Liver (tissue), 8 donors: ENCODE measurements at regions not wholly inside any gene's neighbourhood (a gene's known extent, or its start where the extent isn't known, plus 50 kb on each side); places are given as distances from the start of the nearest gene placed in this dataset.
"Not testable (repeated sequence)": the region's sequence is repeated elsewhere in the genome, so short reads cannot be mapped to it uniquely, and the experiment has no call there.

Experiments
- DNase-seq: peaks from one replicate; pipeline ENCODE4 v3.0.0-alpha.2; 2017; ENCODE audit warnings: low spot score
- H3K27ac ChIP-seq, 2 donors: one replicate each; pipeline ENCODE4 v1.7.0; 2013; ENCODE audit warnings: inconsistent platforms in 2 of 2, low read length in 2 of 2, control low read depth in 1 of 2, low read depth in 1 of 2, mild to moderate bottlenecking in 1 of 2
- H3K27me3 ChIP-seq, 4 donors: one replicate each; pipeline versions ENCODE4 v1.6.1 to v1.7.0; 2013; ENCODE audit warnings: low read length in 3 of 4, inconsistent platforms in 1 of 4, mild to moderate bottlenecking in 1 of 4, moderate library complexity in 1 of 4; ENCODE audit not compliant: control insufficient read depth in 4 of 4, insufficient read depth in 4 of 4
- H3K36me3 ChIP-seq, 4 donors: one replicate each; pipeline versions ENCODE4 v1.6.1 to v1.7.0; 2013; ENCODE audit warnings: low read length in 3 of 4, mild to moderate bottlenecking in 3 of 4, low read depth in 1 of 4, moderate library complexity in 1 of 4; ENCODE audit not compliant: control insufficient read depth in 4 of 4, insufficient read depth in 3 of 4
- H3K4me1 ChIP-seq, 4 donors: one replicate each; pipeline versions ENCODE4 v1.6.1 to v1.7.0; 2013; ENCODE audit warnings: low read length in 3 of 4, mild to moderate bottlenecking in 3 of 4, moderate library complexity in 1 of 4; ENCODE audit not compliant: control insufficient read depth in 4 of 4, insufficient read depth in 4 of 4
- H3K4me3 ChIP-seq, 3 donors: one replicate each; pipeline versions ENCODE4 v1.6.1 to v1.7.0; 2013; ENCODE audit warnings: low read length in 3 of 3, control low read depth in 1 of 3, low read depth in 1 of 3, mild to moderate bottlenecking in 1 of 3
- H3K9ac ChIP-seq, 2 donors: one replicate each; pipeline ENCODE4 v1.7.0; 2013; ENCODE audit warnings: low read length in 2 of 2, mild to moderate bottlenecking in 2 of 2, moderate library complexity in 2 of 2, control low read depth in 1 of 2, low read depth in 1 of 2
- H3K9me3 ChIP-seq, 4 donors: one replicate each; pipeline versions ENCODE4 v1.6.1 to v1.7.0; 2013; ENCODE audit warnings: low read length in 3 of 4; ENCODE audit not compliant: control insufficient read depth in 4 of 4
- CTCF ChIP-seq: fragments of 150-350 bp; IDR thresholded peaks from 2 replicates; pipeline ENCODE4 v1.5.1; 2017; ENCODE audit warnings: improper control_type of control experiment, low read depth, low read length; ENCODE audit not compliant: missing input control
- EGR1 ChIP-seq, 2 donors: IDR thresholded peaks; 2 replicates each; pipeline ENCODE4 v1.6.1; 2016 to 2018; ENCODE audit warnings: antibody characterized with exemption in 2 of 2, low read depth in 2 of 2
- FOXA1 ChIP-seq: IDR thresholded peaks from 2 replicates; pipeline ENCODE4 v1.6.1; 2016; ENCODE audit warnings: antibody characterized with exemption
- FOXA2 ChIP-seq: IDR thresholded peaks from 2 replicates; pipeline ENCODE4 v1.6.1; 2016; ENCODE audit warnings: antibody characterized with exemption
- GABPA ChIP-seq, 2 donors: IDR thresholded peaks in 1 of 2; conservative IDR thresholded peaks in 1 of 2; 2 replicates each; pipeline ENCODE4 v1.6.1; 2016; ENCODE audit warnings: antibody characterized with exemption in 2 of 2, mild to moderate bottlenecking in 1 of 2, moderate library complexity in 1 of 2
- HNF4A ChIP-seq, 2 donors: conservative IDR thresholded peaks; 2 replicates each; pipeline ENCODE4 v1.6.1; 2016; ENCODE audit warnings: antibody characterized with exemption in 2 of 2, mild to moderate bottlenecking in 2 of 2
- HNF4G ChIP-seq: IDR thresholded peaks from 2 replicates; pipeline ENCODE4 v1.6.1; 2016; ENCODE audit warnings: antibody characterized with exemption
- JUND ChIP-seq, 2 donors: IDR thresholded peaks; 2 replicates each; pipeline ENCODE4 v1.6.1; 2016; ENCODE audit warnings: antibody characterized with exemption in 2 of 2
- MAX ChIP-seq: IDR thresholded peaks from 2 replicates; pipeline ENCODE4 v1.6.1; 2016; ENCODE audit warnings: antibody characterized with exemption
- NR2F2 ChIP-seq: IDR thresholded peaks from 2 replicates; pipeline ENCODE4 v1.6.1; 2016; ENCODE audit warnings: antibody characterized with exemption
- RAD21 ChIP-seq, 2 donors: IDR thresholded peaks; 2 replicates each; pipeline ENCODE4 v1.6.1; 2016; ENCODE audit warnings: antibody characterized with exemption in 2 of 2, mild to moderate bottlenecking in 2 of 2
- REST ChIP-seq: IDR thresholded peaks from 2 replicates; pipeline ENCODE4 v1.6.1; 2016; ENCODE audit warnings: antibody characterized with exemption, mild to moderate bottlenecking
- RXRA ChIP-seq, 2 donors: IDR thresholded peaks; 2 replicates each; pipeline ENCODE4 v1.6.1; 2017 to 2018; ENCODE audit warnings: antibody characterized with exemption in 2 of 2, mild to moderate bottlenecking in 1 of 2
- SP1 ChIP-seq: IDR thresholded peaks from 2 replicates; pipeline ENCODE4 v1.6.1; 2018; ENCODE audit warnings: antibody characterized with exemption, mild to moderate bottlenecking
- TAF1 ChIP-seq: conservative IDR thresholded peaks from 2 replicates; pipeline ENCODE4 v1.6.1; 2016; ENCODE audit warnings: antibody characterized with exemption, mild to moderate bottlenecking
- YY1 ChIP-seq: IDR thresholded peaks from 2 replicates; pipeline ENCODE4 v1.6.1; 2016; ENCODE audit warnings: antibody characterized with exemption, mild to moderate bottlenecking
- ZBTB33 ChIP-seq: IDR thresholded peaks from 2 replicates; pipeline ENCODE4 v1.6.1; 2016; ENCODE audit warnings: antibody characterized with exemption
- WGBS: extraction: QIAGEN DNeasy Blood & Tissue Kit; methylation state at CpG from one replicate; pipeline ENCODE4 v1.1.7; 2013; 5-methylcytosine and 5-hydroxymethylcytosine counted together
- donor health status: healthy.
- donor health status: healthy.
- donor health status: healthy.
- donor health status: healthy.
- donor health status: healthy.

- TF ChIP-seq HNF4G: no peak
- no peak for TF ChIP-seq MAX
- no peak for TF ChIP-seq CTCF
- no peak for TF ChIP-seq YY1
- no peak for TF ChIP-seq NR2F2
- TF ChIP-seq TAF1: no peak
- no peak for TF ChIP-seq HNF4A (conservative IDR thresholded peaks at IDR 0.05)
- TF ChIP-seq JUND (IDR thresholded peaks at IDR 0.05): no peak
- TF ChIP-seq EGR1 (IDR thresholded peaks at IDR 0.05; ENCODE audit: low read depth in 2 of 2): no peak
- TF ChIP-seq RAD21 (IDR thresholded peaks at IDR 0.05): no peak
- TF ChIP-seq FOXA2: no peak
- no peak for TF ChIP-seq GABPA (IDR thresholded peaks at IDR 0.05 in 1 of 2, conservative IDR thresholded peaks at IDR 0.05 in 1 of 2)
- TF ChIP-seq FOXA1: no peak
- TF ChIP-seq RXRA (IDR thresholded peaks at IDR 0.05): no peak
- Histone ChIP-seq H3K4me3 (no peak overlapping the region), H3K27me3 (no peaks in the 10 kb centered on the region), H3K36me3 (no peaks in the 10 kb centered on the region), H3K4me1 (no peaks in the 10 kb centered on the region), H3K27ac (no peak overlapping the region), H3K9ac (no peak overlapping the region), H3K9me3 (no peaks in the 10 kb centered on the region)
- WGBS: 80% methylated on average over 4 of the region's 4 CpGs
- no peak for DNase-seq
Observed at GRCh38 chr11:23789938-23790371, 706.9 kb upstream of the LUZP2 start.

- Histone ChIP-seq H3K36me3 (no peaks in the 10 kb centered on the region), H3K4me1 (no peaks in the 10 kb centered on the region), H3K9ac (no peak overlapping the region), H3K4me3 (no peak overlapping the region), H3K27me3 (no peaks in the 10 kb centered on the region), H3K27ac (no peak overlapping the region), H3K9me3 (no peaks in the 10 kb centered on the region)
- no peak for DNase-seq
- TF ChIP-seq SP1 (no peak), FOXA2 (no peak), TAF1 (no peak), RXRA (IDR thresholded peaks at IDR 0.05) (no peak), ZBTB33 (no peak), EGR1 (IDR thresholded peaks at IDR 0.05; ENCODE audit: low read depth in 2 of 2) (no peak), HNF4A (conservative IDR thresholded peaks at IDR 0.05) (no peak), JUND (IDR thresholded peaks at IDR 0.05) (no peak), FOXA1 (no peak), NR2F2 (no peak), HNF4G (no peak), REST (no peak)
- 72% methylated on average over 3 of the region's 3 CpGs for WGBS
Observed at GRCh38 chr11:23797624-23798419, 699.0 kb upstream of the LUZP2 start.

- not testable (repeated sequence) for H3K4me1 ChIP-seq, H3K27ac ChIP-seq, H3K4me3 ChIP-seq, DNase-seq, H3K36me3 ChIP-seq, H3K27me3 ChIP-seq, H3K9ac ChIP-seq, H3K9me3 ChIP-seq
- 90% methylated on average over 5 of the region's 5 CpGs for WGBS
Observed at GRCh38 chr11:23834306-23834705, 662.5 kb upstream of the LUZP2 start.
